IPS-20b (cell line): ENCODE measurements at regions not wholly inside any gene's neighbourhood (a gene's known extent, or its start where the extent isn't known, plus 50 kb on each side); places are given as distances from the start of the nearest gene placed in this dataset.

Experiments
- H3K27ac ChIP-seq: one replicate; pipeline ENCODE4 v1.5.1; 2013; ENCODE audit warnings: low read length
- H3K27me3 ChIP-seq: 2 replicates; pipeline ENCODE4 v1.6.1; 2013; ENCODE audit warnings: mild to moderate bottlenecking, low read length, inconsistent platforms; ENCODE audit not compliant: insufficient read depth
- H3K36me3 ChIP-seq: 2 replicates; pipeline ENCODE4 v1.6.1; 2013; ENCODE audit warnings: low read depth, mild to moderate bottlenecking, inconsistent platforms, low read length, moderate library complexity; ENCODE audit not compliant: insufficient read depth
- H3K4me1 ChIP-seq: 2 replicates; pipeline ENCODE4 v1.6.1; 2013; ENCODE audit warnings: mild to moderate bottlenecking, control low read depth, inconsistent platforms, low read length, moderate library complexity; ENCODE audit not compliant: insufficient read depth
- H3K4me3 ChIP-seq: 2 replicates; pipeline ENCODE4 v1.5.1; 2013; ENCODE audit warnings: mild to moderate bottlenecking, low read length, inconsistent platforms
- H3K9ac ChIP-seq: 2 replicates; pipeline ENCODE4 v1.6.1; 2013; ENCODE audit warnings: low read depth, mild to moderate bottlenecking, inconsistent platforms, low read length, moderate library complexity
- H3K9me3 ChIP-seq: 2 replicates; pipeline ENCODE4 v1.6.1; 2013; ENCODE audit warnings: mild to moderate bottlenecking, low read depth, low read length, inconsistent platforms; ENCODE audit not compliant: insufficient read depth

GRCh38 chr18:72470391-72470790, 73.8 kb downstream of the CBLN2 start:
- no peak overlapping the region for H3K27ac ChIP-seq
- H3K4me3 ChIP-seq, result no peak overlapping the region
- no peaks in the 10 kb centered on the region for H3K4me1 ChIP-seq
- no peaks in the 10 kb centered on the region for H3K36me3 ChIP-seq
- H3K9me3 ChIP-seq, result no peaks in the 10 kb centered on the region
- no peak overlapping the region for H3K9ac ChIP-seq
- H3K27me3 ChIP-seq, result peaks cover 25% of the 10 kb centered on the region; the same call in 1 of the 2 replicates

- Histone ChIP-seq H3K4me1 (no peaks in the 10 kb centered on the region), H3K9me3 (no peaks in the 10 kb centered on the region), H3K36me3 (no peaks in the 10 kb centered on the region), H3K27ac (no peak overlapping the region), H3K27me3 (peaks cover 31% of the 10 kb centered on the region; the same call in 1 of the 2 replicates), H3K4me3 (no peak overlapping the region), H3K9ac (no peak overlapping the region)
Observed at GRCh38 chr18:72468021-72468710, 76.0 kb downstream of the CBLN2 start.

- H3K4me1 ChIP-seq, result no peaks in the 10 kb centered on the region
- peaks cover 66% of the 10 kb centered on the region; the same call in 1 of the 2 replicates for H3K27me3 ChIP-seq
- no peaks in the 10 kb centered on the region for H3K9me3 ChIP-seq
- H3K9ac ChIP-seq, result no peak overlapping the region
- H3K27ac ChIP-seq, result no peak overlapping the region
- no peaks in the 10 kb centered on the region for H3K36me3 ChIP-seq
- no peak overlapping the region for H3K4me3 ChIP-seq
Observed at GRCh38 chr18:72460210-72460680, 83.9 kb downstream of the CBLN2 start.

GRCh38 chr18:72458271-72458670, 85.9 kb downstream of the CBLN2 start:
- Histone ChIP-seq H3K27me3 (peaks cover 81% of the 10 kb centered on the region), H3K9me3 (no peaks in the 10 kb centered on the region), H3K4me1 (no peaks in the 10 kb centered on the region), H3K4me3 (no peak overlapping the region), H3K27ac (no peak overlapping the region), H3K9ac (no peak overlapping the region), H3K36me3 (no peaks in the 10 kb centered on the region)

GRCh38 chr18:72456802-72457201, 87.3 kb downstream of the CBLN2 start:
- H3K27me3 ChIP-seq, result peaks cover 86% of the 10 kb centered on the region

GRCh38 chr18:72452328-72452727, 91.8 kb downstream of the CBLN2 start:
- no peaks in the 10 kb centered on the region for H3K9me3 ChIP-seq
- no peaks in the 10 kb centered on the region for H3K36me3 ChIP-seq
- no peak overlapping the region for H3K27ac ChIP-seq
- no peaks in the 10 kb centered on the region for H3K4me1 ChIP-seq
- no peak overlapping the region for H3K9ac ChIP-seq
- H3K4me3 ChIP-seq, result no peak overlapping the region
- peaks cover 99% of the 10 kb centered on the region for H3K27me3 ChIP-seq

More at GRCh38 chr18:72456802-72457201, 87.3 kb downstream of the CBLN2 start:
- Histone ChIP-seq H3K4me1 (no peaks in the 10 kb centered on the region), H3K9ac (no peak overlapping the region), H3K4me3 (no peak overlapping the region), H3K27ac (no peak overlapping the region), H3K9me3 (no peaks in the 10 kb centered on the region), H3K36me3 (no peaks in the 10 kb centered on the region)

- H3K4me1 ChIP-seq, result peaks cover 4% of the 10 kb centered on the region; the same call in 1 of the 2 replicates
- no peaks in the 10 kb centered on the region for H3K36me3 ChIP-seq
- H3K4me3 ChIP-seq, result no peak overlapping the region
- peaks cover 100% of the 10 kb centered on the region for H3K27me3 ChIP-seq
- H3K9ac ChIP-seq, result no peak overlapping the region
- H3K9me3 ChIP-seq, result no peaks in the 10 kb centered on the region
- no peak overlapping the region for H3K27ac ChIP-seq
Observed at GRCh38 chr18:72444798-72445155, 99.4 kb downstream of the CBLN2 start.

GRCh38 chr18:72444111-72444797, 99.9 kb downstream of the CBLN2 start:
- no peak overlapping the region for H3K9ac ChIP-seq
- peaks cover 100% of the 10 kb centered on the region for H3K27me3 ChIP-seq
- no peaks in the 10 kb centered on the region for H3K9me3 ChIP-seq
- no peak overlapping the region for H3K27ac ChIP-seq
- peaks cover 4% of the 10 kb centered on the region; the same call in 1 of the 2 replicates for H3K4me1 ChIP-seq
- no peak overlapping the region for H3K4me3 ChIP-seq
- no peaks in the 10 kb centered on the region for H3K36me3 ChIP-seq

GRCh38 chr18:72436401-72436800, 107.7 kb downstream of the CBLN2 start:
- Histone ChIP-seq H3K4me3 (no peak overlapping the region), H3K36me3 (no peaks in the 10 kb centered on the region), H3K9ac (no peak overlapping the region), H3K9me3 (no peaks in the 10 kb centered on the region), H3K4me1 (no peaks in the 10 kb centered on the region), H3K27ac (no peak overlapping the region), H3K27me3 (peaks cover 71% of the 10 kb centered on the region)

- H3K9me3 ChIP-seq, result no peaks in the 10 kb centered on the region
- no peak overlapping the region for H3K9ac ChIP-seq
- H3K27me3 ChIP-seq, result peaks cover 55% of the 10 kb centered on the region
- H3K27ac ChIP-seq, result no peak overlapping the region
- H3K36me3 ChIP-seq, result no peaks in the 10 kb centered on the region
- no peak overlapping the region for H3K4me3 ChIP-seq
- no peaks in the 10 kb centered on the region for H3K4me1 ChIP-seq
Observed at GRCh38 chr18:72433756-72434155, 110.4 kb downstream of the CBLN2 start.

GRCh38 chr18:72427721-72428120, 116.4 kb downstream of the CBLN2 start:
- peaks cover 12% of the 10 kb centered on the region; the same call in 1 of the 2 replicates for H3K27me3 ChIP-seq
- H3K4me3 ChIP-seq, result no peak overlapping the region
- no peaks in the 10 kb centered on the region for H3K9me3 ChIP-seq
- no peaks in the 10 kb centered on the region for H3K4me1 ChIP-seq
- H3K36me3 ChIP-seq, result no peaks in the 10 kb centered on the region
- no peak overlapping the region for H3K27ac ChIP-seq
- no peak overlapping the region for H3K9ac ChIP-seq

GRCh38 chr18:72419914-72420313, 124.2 kb downstream of the CBLN2 start:
- Histone ChIP-seq H3K4me1 (no peaks in the 10 kb centered on the region), H3K9ac (no peak overlapping the region), H3K27me3 (no peaks in the 10 kb centered on the region; the same call in 1 of the 2 replicates), H3K4me3 (no peak overlapping the region), H3K36me3 (no peaks in the 10 kb centered on the region), H3K9me3 (no peaks in the 10 kb centered on the region), H3K27ac (no peak overlapping the region)
